Globus pallidus (tissue), 1 donor: ENCODE measurements at regions not wholly inside any gene's neighbourhood (a gene's known extent, or its start where the extent isn't known, plus 50 kb on each side); places are given as distances from the start of the nearest gene placed in this dataset.

Experiments
- DNase-seq: peaks from one replicate; pipeline ENCODE4 v3.0.0-alpha.2; 2015; ENCODE audit warnings: low spot score

DNA sequence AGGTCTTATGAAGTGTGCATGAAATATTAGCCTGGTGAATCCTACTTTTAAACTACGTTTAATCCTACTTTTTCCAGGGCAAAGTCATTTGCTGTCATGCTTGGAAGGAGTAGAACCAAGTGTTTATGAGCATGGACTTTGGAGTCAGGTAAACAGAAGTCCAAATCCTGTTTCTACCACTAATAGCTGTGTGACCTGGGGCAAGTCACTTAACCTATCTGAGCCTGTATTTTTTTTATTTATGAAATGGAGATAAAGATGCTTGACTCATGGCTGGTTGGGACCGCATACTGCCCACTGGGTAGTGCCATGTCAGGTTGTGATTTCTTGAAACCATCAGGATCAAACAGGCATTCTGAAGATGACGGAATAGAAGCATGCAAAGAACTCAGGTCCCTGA, 249.6 kb downstream of the BAMBI start:
- DNase-seq, result no peak

GRCh38 chr10:28928484-28928883, 251.2 kb downstream of the BAMBI start:
- no peak for DNase-seq

- DNase-seq, result no peak
These were observed 252.6 kb downstream of the BAMBI start for GRCh38 chr10:28929942-28930341.

GRCh38 chr10:28930514-28931495, 253.5 kb downstream of the BAMBI start:
- no peak for DNase-seq

GRCh38 chr10:28935061-28935460, 257.7 kb downstream of the BAMBI start:
- no peak for DNase-seq

- no peak for DNase-seq
These were observed 260.6 kb downstream of the BAMBI start for GRCh38 chr10:28937959-28938358.

DNA sequence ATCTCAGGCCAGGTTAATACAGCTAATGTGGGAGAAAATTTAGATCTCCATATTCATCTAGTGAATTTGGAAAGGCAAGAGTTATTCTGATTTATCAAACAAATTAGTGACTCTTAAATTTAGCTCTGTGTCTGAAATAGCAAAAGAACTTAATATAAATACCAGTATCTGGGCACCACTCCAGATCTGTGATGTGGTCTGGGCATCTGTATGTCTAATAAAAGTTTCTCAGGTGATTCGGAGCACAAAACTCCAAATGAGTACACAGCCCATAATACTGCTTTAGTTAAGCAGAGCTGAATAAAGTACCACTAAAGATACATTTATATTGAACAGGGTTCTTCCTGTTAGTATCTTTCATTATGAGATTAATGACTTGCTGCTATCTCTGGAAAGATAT, 261.4 kb downstream of the BAMBI start:
- DNase-seq, result no peak

DNA sequence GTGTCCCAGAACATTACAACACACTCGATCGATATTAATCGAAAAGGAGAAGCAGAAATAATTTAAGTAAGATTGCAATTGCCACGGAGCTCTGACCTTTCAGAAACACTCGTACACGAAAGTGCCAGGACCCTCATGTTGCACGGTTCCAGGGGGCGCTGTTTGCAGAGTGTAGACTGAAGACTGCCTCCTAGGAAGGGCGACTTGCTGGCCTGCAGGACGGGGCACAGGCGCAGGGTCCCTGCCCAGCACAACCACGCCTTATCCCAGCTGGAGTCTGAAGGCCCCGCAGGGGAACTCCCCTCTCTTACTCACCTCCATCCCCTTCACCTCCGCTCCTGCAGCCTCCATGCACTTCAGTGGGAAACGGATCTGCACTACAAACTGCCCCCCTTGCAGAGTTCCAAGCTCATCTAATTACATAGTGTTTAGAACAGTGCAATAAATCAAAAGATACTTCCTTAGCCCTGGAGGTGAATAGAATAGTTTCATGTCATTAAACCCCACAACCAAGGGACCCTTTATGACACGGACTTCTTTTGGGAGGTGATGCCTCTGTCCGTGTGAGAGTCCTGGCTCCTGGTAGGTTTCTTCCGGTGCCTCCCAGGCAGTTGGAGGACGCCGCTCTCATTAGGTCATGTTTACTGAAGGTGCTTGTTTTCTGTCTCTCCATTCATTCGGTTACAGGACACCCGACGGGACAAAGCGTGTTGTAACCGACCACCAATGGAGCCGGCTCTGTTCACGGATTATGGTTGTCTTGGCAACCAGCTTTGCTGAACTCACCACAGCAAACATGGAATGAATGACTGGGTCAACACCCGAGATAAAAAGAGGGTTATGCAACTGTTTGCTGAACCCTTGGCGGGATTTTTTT, 262.2 kb downstream of the BAMBI start:
- no peak for DNase-seq

DNA sequence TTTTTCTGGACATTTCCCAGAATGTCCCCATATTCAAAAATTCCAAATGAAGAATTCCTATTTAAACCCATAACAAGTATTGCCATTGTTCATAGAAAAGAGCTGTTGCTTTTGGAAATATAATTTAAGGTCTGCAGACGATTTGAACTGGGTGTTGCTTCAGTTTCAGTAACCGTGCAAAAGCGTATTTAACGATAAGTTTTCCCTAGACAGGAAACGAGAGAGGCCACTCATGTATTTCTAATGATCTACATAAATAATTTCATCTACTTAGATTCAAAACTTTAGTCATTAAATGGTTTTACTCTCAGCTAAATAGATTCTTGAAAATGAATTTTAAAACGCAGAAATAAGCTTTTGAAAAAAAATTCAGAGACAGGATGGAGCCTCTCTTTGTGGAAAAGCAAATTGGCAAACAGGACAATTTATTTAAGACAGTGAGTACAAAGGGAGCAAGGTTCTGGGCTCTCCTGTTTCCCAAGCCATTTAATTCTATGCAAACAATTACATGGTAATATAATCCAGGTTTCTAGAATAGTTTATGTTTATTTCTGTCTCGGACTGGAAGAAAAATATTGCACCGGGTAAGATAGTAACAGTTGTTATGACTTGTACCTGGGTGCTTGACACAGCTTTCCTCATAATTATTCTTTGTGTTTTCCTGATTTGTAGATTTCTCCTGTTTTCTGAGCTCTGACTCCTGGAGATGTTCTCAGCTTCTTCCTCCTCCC, 263.0 kb downstream of the BAMBI start:
- DNase-seq, result no peak

- no peak for DNase-seq
These were observed 264.7 kb downstream of the BAMBI start for GRCh38 chr10:28942012-28942411.

GRCh38 chr10:28945959-28946358, 268.6 kb downstream of the BAMBI start:
- no peak for DNase-seq

- no peak for DNase-seq
These were observed 269.2 kb downstream of the BAMBI start for GRCh38 chr10:28946479-28946878.

DNA sequence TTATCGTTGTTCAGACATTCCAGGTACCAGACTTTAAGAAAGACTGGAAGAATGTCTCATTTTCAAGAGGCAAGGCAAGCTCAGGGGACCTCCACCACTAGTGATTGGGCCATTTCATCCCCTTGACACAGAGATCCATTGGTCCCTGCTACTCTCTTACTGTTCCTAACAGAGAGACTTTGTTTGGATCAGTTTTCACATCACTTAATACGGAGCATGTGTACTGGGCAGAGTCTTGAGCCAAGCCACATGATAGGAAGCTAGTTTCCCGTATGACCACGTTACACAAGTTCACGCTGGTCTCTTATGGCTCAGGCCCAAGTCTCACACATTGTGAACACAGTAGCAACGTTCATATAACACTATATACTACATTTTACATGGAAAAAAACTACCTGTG, 269.9 kb downstream of the BAMBI start:
- DNase-seq, result no peak

- no peak for DNase-seq
These were observed 270.7 kb downstream of the BAMBI start for GRCh38 chr10:28948046-28948445.

GRCh38 chr10:28949005-28950004, 272.0 kb downstream of the BAMBI start:
- no peak for DNase-seq

DNA sequence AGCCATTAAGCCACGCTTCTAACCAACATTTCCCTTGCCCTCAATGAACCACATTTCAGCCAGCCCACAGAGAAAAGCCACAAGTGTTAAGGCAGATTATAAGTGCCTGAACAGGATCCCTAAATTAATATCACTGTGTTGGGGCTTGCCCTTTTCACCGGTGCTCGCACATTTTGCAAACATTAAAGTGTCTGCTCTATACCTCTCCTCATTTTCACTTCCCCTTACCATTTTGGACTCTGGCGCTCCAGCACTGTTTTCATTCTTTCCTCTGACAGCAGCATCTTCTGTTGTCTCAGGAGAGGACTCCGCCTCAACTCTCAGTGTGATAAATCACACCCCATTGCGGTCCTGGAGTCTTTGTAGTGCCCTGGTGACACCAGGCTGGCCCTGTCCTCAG, 274.2 kb downstream of the BAMBI start:
- no peak for DNase-seq

DNA sequence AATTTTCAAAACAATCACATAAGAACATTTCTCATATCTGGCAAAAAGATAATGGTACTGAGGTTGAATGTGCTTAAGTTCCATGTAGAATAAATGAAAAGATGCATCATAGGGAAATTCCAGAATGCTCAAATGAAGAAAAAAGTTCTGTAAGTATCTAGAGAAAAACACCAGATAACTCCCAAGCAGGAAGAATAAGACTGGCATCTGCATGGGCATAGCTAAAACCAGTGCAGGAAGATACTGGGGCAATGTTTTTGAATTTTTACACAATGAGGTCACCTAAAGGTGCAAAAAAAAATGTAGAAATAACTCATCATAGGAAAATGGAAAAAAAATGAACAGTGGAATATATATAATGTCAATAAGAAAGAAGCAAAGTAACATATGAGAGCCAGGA, 275.2 kb downstream of the BAMBI start:
- no peak for DNase-seq

DNA sequence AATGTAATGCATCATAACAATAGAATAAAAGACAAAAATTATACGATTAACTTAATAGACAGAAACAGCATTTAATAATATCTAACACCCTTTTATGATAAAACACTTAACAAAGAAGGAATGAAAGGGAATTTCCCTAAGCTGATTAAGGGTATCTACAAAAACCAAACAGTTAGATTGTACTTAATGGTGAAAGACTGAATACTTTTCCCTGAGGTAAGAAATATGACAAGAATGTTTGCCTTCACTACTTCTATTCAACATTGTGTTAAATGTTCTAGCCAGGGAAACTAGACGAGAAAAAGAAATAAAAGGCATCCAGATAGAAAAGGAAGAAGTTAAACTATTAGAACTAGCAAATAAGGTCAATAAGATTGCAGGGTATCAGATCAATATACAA, 276.9 kb downstream of the BAMBI start:
- no peak for DNase-seq

DNA sequence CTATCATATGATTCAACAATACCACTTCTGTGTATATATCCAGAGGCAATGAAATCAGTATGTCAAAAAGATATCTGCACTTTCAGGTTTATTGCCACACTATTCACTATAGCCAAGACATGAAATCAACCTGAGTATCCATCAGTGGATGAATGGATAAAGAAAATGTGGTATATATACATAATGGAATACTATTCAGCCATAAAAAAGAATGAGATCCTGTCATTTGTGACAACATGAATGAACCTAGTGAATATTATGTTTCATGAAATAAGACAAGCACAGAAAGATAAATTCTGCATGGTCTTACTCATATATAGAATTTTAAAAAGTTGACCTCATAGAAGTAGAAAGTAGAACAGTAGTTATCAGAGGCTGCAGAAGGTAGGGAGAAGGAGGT, 281.1 kb downstream of the BAMBI start:
- DNase-seq, result no peak

DNA sequence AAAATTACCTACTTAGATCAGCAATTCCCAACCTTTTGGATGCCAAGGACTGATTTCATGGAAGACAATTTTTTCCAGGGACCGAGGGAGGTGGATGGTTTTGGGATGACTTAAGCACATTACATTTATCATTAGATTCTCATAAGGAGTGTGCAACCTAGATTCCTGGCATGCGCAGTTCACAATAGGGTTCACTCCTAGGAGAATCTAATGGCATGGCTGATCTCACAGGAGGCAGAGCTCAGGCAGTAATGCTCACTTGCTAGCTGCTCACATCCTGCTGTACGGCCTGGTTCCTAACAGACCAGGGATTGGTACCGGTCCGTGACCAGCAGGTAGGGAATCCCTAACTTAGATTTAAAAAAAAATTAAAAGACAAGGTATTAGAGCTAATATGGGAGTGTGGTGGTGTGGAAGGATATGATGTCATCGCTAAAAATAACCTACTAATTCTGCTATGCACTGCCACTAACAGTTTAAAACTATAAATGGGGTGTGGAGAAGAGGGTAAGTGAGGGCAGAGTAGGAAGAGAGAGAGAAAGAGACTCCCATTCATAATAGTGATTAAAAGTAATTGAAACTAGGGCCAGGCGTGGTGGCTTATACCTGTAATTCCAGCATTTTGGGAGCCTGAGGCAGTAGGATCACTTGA, 282.7 kb downstream of the BAMBI start:
- DNase-seq, result no peak
